HK-2 (cell line): ENCODE measurements at regions not wholly inside any gene's neighbourhood (a gene's known extent, or its start where the extent isn't known, plus 50 kb on each side); places are given as distances from the start of the nearest gene placed in this dataset.

Source experiments
- DNase-seq: peaks from one replicate; pipeline ENCODE4 v3.0.0-alpha.2; 2018; ENCODE audit not compliant: unreplicated experiment

GRCh38 chr2:143822736-143823135 lies 693.5 kb downstream of the ARHGAP15 start:
- DNase-seq, result no peak

GRCh38 chr2:143819764-143820163 lies 690.5 kb downstream of the ARHGAP15 start:
- DNase-seq, result no peak

- no peak for DNase-seq
Observed at GRCh38 chr2:143819190-143819735, 690.0 kb downstream of the ARHGAP15 start.
